ENCODE measurements at regions not wholly inside any gene's neighbourhood (a gene's known extent, or its start where the extent isn't known, plus 50 kb on each side); places are given as distances from the start of the nearest gene placed in this dataset.

DNA sequence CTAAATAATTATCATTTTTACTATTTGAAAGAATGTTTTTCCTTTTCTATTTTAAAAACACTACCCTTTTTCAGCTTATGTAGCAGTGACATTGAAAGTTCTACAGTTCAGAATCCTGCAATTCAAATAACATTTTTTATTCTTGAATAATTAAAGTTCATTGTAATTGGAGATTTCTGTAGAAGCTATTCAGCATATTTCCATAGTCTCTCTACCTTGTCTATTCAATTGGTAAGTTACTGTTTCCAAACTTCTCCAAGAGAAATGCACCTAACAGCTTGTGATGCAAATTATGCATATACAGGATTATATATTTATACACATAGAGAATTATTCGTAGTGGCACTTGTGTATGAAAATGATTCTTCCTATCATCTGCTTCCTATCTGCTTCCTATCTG lies 149.7 kb upstream of the ARRDC3 start:
- TF ChIP-seq, protein P1, sequence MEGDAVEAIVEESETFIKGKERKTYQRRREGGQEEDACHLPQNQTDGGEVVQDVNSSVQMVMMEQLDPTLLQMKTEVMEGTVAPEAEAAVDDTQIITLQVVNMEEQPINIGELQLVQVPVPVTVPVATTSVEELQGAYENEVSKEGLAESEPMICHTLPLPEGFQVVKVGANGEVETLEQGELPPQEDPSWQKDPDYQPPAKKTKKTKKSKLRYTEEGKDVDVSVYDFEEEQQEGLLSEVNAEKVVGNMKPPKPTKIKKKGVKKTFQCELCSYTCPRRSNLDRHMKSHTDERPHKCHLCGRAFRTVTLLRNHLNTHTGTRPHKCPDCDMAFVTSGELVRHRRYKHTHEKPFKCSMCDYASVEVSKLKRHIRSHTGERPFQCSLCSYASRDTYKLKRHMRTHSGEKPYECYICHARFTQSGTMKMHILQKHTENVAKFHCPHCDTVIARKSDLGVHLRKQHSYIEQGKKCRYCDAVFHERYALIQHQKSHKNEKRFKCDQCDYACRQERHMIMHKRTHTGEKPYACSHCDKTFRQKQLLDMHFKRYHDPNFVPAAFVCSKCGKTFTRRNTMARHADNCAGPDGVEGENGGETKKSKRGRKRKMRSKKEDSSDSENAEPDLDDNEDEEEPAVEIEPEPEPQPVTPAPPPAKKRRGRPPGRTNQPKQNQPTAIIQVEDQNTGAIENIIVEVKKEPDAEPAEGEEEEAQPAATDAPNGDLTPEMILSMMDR (IDR thresholded peaks at IDR 0.05; ENCODE audit: poor library complexity, severe bottlenecking): no peak
- TF ChIP-seq SMC3 (conservative IDR thresholded peaks at IDR 0.05; ENCODE audit: poor library complexity) (no peak), EP300 (conservative IDR thresholded peaks at IDR 0.05; ENCODE audit: poor library complexity, severe bottlenecking) (no peak), POLR2AphosphoS5 (IDR thresholded peaks at IDR 0.05) (no peak), RAD21 (conservative IDR thresholded peaks at IDR 0.05) (no peak), EZH2 (IDR thresholded peaks at IDR 0.05; ENCODE audit: borderline replicate concordance, insufficient read depth, low read length, poor library complexity, severe bottlenecking) (no peak), MXI1 (conservative IDR thresholded peaks at IDR 0.05; ENCODE audit: poor library complexity, severe bottlenecking) (no peak), TAF1 (IDR thresholded peaks at IDR 0.05; ENCODE audit: low read depth) (no peak)
- TF ChIP-seq, protein P2, sequence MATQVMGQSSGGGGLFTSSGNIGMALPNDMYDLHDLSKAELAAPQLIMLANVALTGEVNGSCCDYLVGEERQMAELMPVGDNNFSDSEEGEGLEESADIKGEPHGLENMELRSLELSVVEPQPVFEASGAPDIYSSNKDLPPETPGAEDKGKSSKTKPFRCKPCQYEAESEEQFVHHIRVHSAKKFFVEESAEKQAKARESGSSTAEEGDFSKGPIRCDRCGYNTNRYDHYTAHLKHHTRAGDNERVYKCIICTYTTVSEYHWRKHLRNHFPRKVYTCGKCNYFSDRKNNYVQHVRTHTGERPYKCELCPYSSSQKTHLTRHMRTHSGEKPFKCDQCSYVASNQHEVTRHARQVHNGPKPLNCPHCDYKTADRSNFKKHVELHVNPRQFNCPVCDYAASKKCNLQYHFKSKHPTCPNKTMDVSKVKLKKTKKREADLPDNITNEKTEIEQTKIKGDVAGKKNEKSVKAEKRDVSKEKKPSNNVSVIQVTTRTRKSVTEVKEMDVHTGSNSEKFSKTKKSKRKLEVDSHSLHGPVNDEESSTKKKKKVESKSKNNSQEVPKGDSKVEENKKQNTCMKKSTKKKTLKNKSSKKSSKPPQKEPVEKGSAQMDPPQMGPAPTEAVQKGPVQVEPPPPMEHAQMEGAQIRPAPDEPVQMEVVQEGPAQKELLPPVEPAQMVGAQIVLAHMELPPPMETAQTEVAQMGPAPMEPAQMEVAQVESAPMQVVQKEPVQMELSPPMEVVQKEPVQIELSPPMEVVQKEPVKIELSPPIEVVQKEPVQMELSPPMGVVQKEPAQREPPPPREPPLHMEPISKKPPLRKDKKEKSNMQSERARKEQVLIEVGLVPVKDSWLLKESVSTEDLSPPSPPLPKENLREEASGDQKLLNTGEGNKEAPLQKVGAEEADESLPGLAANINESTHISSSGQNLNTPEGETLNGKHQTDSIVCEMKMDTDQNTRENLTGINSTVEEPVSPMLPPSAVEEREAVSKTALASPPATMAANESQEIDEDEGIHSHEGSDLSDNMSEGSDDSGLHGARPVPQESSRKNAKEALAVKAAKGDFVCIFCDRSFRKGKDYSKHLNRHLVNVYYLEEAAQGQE (IDR thresholded peaks at IDR 0.05; ENCODE audit: borderline replicate concordance): no peak
